ENCODE measurements at regions not wholly inside any gene's neighbourhood (a gene's known extent, or its start where the extent isn't known, plus 50 kb on each side); places are given as distances from the start of the nearest gene placed in this dataset.

GRCh38 chr14:101019990-101020710, 116.6 kb upstream of the RTL1 start:
- no peak overlapping the region for H3K14ac ChIP-seq (replicated peaks; ENCODE audit: low read depth, low read length)
- H4K20me1 ChIP-seq (ENCODE audit: insufficient read depth, low read length): peaks cover 86% of the 10 kb centered on the region
- ATAC-seq (ENCODE audit: low read depth) (peak; percentile 4; the same call in 1 of the 2 replicates), DNase-seq (no peak)
- dilution Hi-C loops (cut with HindIII; ENCODE audit: low sequenced_read_pairs, unreplicated experiment): no loop called here
- H2AK5ac ChIP-seq (ENCODE audit: low read depth, low read length): no peak overlapping the region
- H3K27ac ChIP-seq (ENCODE audit: insufficient read depth, low read length): no peak overlapping the region
- H2AFZ ChIP-seq (replicated peaks; ENCODE audit: low read length, poor library complexity): peak overlapping the region; percentile 2
- intact Hi-C loops (cut with micrococcal nuclease): no loop called here
- H3K23ac ChIP-seq (ENCODE audit: low read depth, low read length): no peak overlapping the region
- TSS peak; percentile 7 for BruUV-seq (replicated peaks)
- no peaks in the 10 kb centered on the region for H3K9me3 ChIP-seq (ENCODE audit: control insufficient read depth, insufficient read depth, low read length)
- CTCF ChIA-PET: no interaction called here
- H4K91ac ChIP-seq (ENCODE audit: insufficient read depth, low read depth, low read length): no peak overlapping the region
- H3K9ac ChIP-seq (ENCODE audit: low read depth, low read length): no peak overlapping the region
- WGBS, 2 experiments (ENCODE audit: extremely low coverage in 2 of 2, insufficient read length in 1 of 2): 88% methylated on average over 6 of the region's 8 CpGs; no CpG with 5 or more reads in 1 of the 2 experiments
- H2BK20ac ChIP-seq (ENCODE audit: low read depth, low read length): no peak overlapping the region
- no peak overlapping the region for H3K56ac ChIP-seq (ENCODE audit: extremely low read depth, insufficient read depth, low read length)
- no peak overlapping the region for H3K18ac ChIP-seq (ENCODE audit: low read depth, low read length)
- H3K79me1 ChIP-seq (ENCODE audit: low read depth in 1 of 2, low read length in 2 of 2): peaks cover 14 to 72% of the 10 kb centered on the region in 2 experiments
- no peaks in the 10 kb centered on the region for H3K27me3 ChIP-seq (ENCODE audit: control insufficient read depth, insufficient read depth, low read length)
- no peak overlapping the region for H2BK120ac ChIP-seq (ENCODE audit: low read depth, low read length)
- H3K4me1 ChIP-seq (ENCODE audit: control insufficient read depth, insufficient read depth, low read length): no peaks in the 10 kb centered on the region
- no peak overlapping the region for H4K5ac ChIP-seq (ENCODE audit: low read depth, low read length)
- in situ Hi-C loops (cut with MboI; ENCODE audit: low sequenced_read_pairs): no loop called here
- H3K4me3 ChIP-seq (ENCODE audit: insufficient read depth, low read depth, low read length): no peak overlapping the region
- POLR2A ChIA-PET (ENCODE audit: unreplicated experiment): no interaction called here
- no peak overlapping the region for H3K4ac ChIP-seq (ENCODE audit: low read depth, low read length)
- TF ChIP-seq NFE2L2 (IDR thresholded peaks at IDR 0.05; ENCODE audit: low read depth, low read length): no peak
- TF ChIP-seq, protein P1, sequence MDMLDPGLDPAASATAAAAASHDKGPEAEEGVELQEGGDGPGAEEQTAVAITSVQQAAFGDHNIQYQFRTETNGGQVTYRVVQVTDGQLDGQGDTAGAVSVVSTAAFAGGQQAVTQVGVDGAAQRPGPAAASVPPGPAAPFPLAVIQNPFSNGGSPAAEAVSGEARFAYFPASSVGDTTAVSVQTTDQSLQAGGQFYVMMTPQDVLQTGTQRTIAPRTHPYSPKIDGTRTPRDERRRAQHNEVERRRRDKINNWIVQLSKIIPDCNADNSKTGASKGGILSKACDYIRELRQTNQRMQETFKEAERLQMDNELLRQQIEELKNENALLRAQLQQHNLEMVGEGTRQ (IDR thresholded peaks at IDR 0.05; ENCODE audit: low read depth, low read length): no peak
- TF ChIP-seq BHLHE40 (IDR thresholded peaks at IDR 0.05; ENCODE audit: low read depth, low read length): no peak
- TF ChIP-seq CHD1 (IDR thresholded peaks at IDR 0.05; ENCODE audit: low read depth, low read length): no peak
- TF ChIP-seq POLR2A (IDR thresholded peaks at IDR 0.05; ENCODE audit: low read depth, low read length): no peak
- TF ChIP-seq RCOR1 (IDR thresholded peaks at IDR 0.05; ENCODE audit: insufficient replicate concordance, low read length): no peak
- TF ChIP-seq, protein P2, sequence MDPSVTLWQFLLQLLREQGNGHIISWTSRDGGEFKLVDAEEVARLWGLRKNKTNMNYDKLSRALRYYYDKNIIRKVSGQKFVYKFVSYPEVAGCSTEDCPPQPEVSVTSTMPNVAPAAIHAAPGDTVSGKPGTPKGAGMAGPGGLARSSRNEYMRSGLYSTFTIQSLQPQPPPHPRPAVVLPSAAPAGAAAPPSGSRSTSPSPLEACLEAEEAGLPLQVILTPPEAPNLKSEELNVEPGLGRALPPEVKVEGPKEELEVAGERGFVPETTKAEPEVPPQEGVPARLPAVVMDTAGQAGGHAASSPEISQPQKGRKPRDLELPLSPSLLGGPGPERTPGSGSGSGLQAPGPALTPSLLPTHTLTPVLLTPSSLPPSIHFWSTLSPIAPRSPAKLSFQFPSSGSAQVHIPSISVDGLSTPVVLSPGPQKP (IDR thresholded peaks at IDR 0.05; ENCODE audit: borderline replicate concordance, low read depth, low read length): no peak
- TF ChIP-seq RFX5 (IDR thresholded peaks at IDR 0.05; ENCODE audit: low read depth, low read length): no peak
- TF ChIP-seq, protein P3, sequence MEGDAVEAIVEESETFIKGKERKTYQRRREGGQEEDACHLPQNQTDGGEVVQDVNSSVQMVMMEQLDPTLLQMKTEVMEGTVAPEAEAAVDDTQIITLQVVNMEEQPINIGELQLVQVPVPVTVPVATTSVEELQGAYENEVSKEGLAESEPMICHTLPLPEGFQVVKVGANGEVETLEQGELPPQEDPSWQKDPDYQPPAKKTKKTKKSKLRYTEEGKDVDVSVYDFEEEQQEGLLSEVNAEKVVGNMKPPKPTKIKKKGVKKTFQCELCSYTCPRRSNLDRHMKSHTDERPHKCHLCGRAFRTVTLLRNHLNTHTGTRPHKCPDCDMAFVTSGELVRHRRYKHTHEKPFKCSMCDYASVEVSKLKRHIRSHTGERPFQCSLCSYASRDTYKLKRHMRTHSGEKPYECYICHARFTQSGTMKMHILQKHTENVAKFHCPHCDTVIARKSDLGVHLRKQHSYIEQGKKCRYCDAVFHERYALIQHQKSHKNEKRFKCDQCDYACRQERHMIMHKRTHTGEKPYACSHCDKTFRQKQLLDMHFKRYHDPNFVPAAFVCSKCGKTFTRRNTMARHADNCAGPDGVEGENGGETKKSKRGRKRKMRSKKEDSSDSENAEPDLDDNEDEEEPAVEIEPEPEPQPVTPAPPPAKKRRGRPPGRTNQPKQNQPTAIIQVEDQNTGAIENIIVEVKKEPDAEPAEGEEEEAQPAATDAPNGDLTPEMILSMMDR (conservative IDR thresholded peaks at IDR 0.05; ENCODE audit: low read depth, low read length): no peak
- no peak for TF ChIP-seq MAFK (IDR thresholded peaks at IDR 0.05; ENCODE audit: low read depth, low read length)
- no peak for TF ChIP-seq MXI1 (IDR thresholded peaks at IDR 0.05; ENCODE audit: borderline replicate concordance, low read depth, low read length)
- TF ChIP-seq SMC3 (IDR thresholded peaks at IDR 0.05; ENCODE audit: low read depth, low read length): no peak
- TF ChIP-seq FOS (IDR thresholded peaks at IDR 0.05; ENCODE audit: low read depth, low read length): no peak
- no peak for TF ChIP-seq MAZ (IDR thresholded peaks at IDR 0.05; ENCODE audit: borderline replicate concordance, low read depth, low read length)
- no peak for TF ChIP-seq RAD21 (IDR thresholded peaks at IDR 0.05; ENCODE audit: low read length)
- no peak for TF ChIP-seq CEBPB (IDR thresholded peaks at IDR 0.05; ENCODE audit: low read depth, low read length)
- H2BK15ac ChIP-seq (ENCODE audit: low read depth, low read length): no peak overlapping the region
- H4K8ac ChIP-seq (ENCODE audit: low read depth in 2 of 2, low read length in 2 of 2): no peak overlapping the region
- no peak overlapping the region for H2BK5ac ChIP-seq (ENCODE audit: low read depth, low read length, poor library complexity, severe bottlenecking)
- H3K4me2 ChIP-seq (ENCODE audit: low read depth, low read length): no peak overlapping the region
- no peak overlapping the region for H2AK9ac ChIP-seq (replicated peaks; ENCODE audit: low read depth, low read length, poor library complexity)
- H3K36me3 ChIP-seq (ENCODE audit: control insufficient read depth, insufficient read depth, low read length): peaks cover 62% of the 10 kb centered on the region
- peaks cover 15% of the 10 kb centered on the region for H3K9me1 ChIP-seq (ENCODE audit: insufficient read depth, low read length)
